H9 (cell line): ENCODE measurements at regions not wholly inside any gene's neighbourhood (a gene's known extent, or its start where the extent isn't known, plus 50 kb on each side); places are given as distances from the start of the nearest gene placed in this dataset.

Source experiments
- DNase-seq: peaks from one replicate; pipeline ENCODE4 v3.0.0-alpha.2; 2017
- H2AFZ ChIP-seq: one replicate; pipeline ENCODE4 v1.6.1; 2013; ENCODE audit warnings: mild to moderate bottlenecking, low read length, control low read depth, moderate library complexity
- H2AK5ac ChIP-seq: 2 replicates; pipeline ENCODE4 v1.6.1; 2013; ENCODE audit warnings: low read length, control low read depth, mixed read lengths; ENCODE audit not compliant: insufficient read length
- H2BK120ac ChIP-seq: one replicate; pipeline ENCODE4 v1.6.1; 2013; ENCODE audit warnings: low read depth, mild to moderate bottlenecking, low read length, control low read depth, inconsistent platforms; ENCODE audit not compliant: poor library complexity, severe bottlenecking
- H2BK12ac ChIP-seq: 2 replicates; pipeline ENCODE4 v1.6.1; 2013; ENCODE audit warnings: low read length, control low read depth, mixed read lengths, low read depth; ENCODE audit not compliant: insufficient read length
- H2BK15ac ChIP-seq: 2 replicates; pipeline ENCODE4 v1.6.1; 2013; ENCODE audit warnings: low read depth, low read length, control low read depth
- H2BK20ac ChIP-seq: one replicate; pipeline ENCODE4 v1.6.1; 2013; ENCODE audit warnings: low read depth, mild to moderate bottlenecking, low read length, control low read depth, inconsistent platforms; ENCODE audit not compliant: poor library complexity, severe bottlenecking
- H2BK5ac ChIP-seq: 2 replicates; pipeline ENCODE4 v1.6.1; 2013; ENCODE audit warnings: low read length, control low read depth, mixed read lengths; ENCODE audit not compliant: insufficient read length
- H3K14ac ChIP-seq: 2 replicates; pipeline ENCODE4 v1.6.1; 2013; ENCODE audit warnings: low read length, control low read depth; ENCODE audit not compliant: insufficient read depth
- H3K18ac ChIP-seq: 2 replicates; pipeline ENCODE4 v1.6.1; 2013; ENCODE audit warnings: low read depth, mild to moderate bottlenecking, mixed read lengths, low read length, control low read depth; ENCODE audit not compliant: insufficient read length
- H3K23ac ChIP-seq: 2 replicates; pipeline ENCODE4 v1.6.1; 2013; ENCODE audit warnings: low read length, control low read depth, mixed read lengths, low read depth; ENCODE audit not compliant: insufficient read length
- H3K23me2 ChIP-seq: 2 replicates; pipeline ENCODE4 v1.6.1; 2013; ENCODE audit warnings: low read depth, mild to moderate bottlenecking, mixed read lengths, low read length, control low read depth; ENCODE audit not compliant: insufficient read length, poor library complexity, severe bottlenecking
- H3K27ac ChIP-seq: 2 replicates; pipeline ENCODE4 v1.5.1; 2013; ENCODE audit warnings: low read length, control low read depth, mixed read lengths, low read depth; ENCODE audit not compliant: insufficient read length
- H3K27me3 ChIP-seq: 2 replicates; pipeline ENCODE4 v1.6.1; 2013; ENCODE audit warnings: low read length, control low read depth, inconsistent platforms; ENCODE audit not compliant: insufficient read depth
- H3K4ac ChIP-seq: 2 replicates; pipeline ENCODE4 v1.6.1; 2013; ENCODE audit warnings: low read depth, mild to moderate bottlenecking, control low read depth, inconsistent platforms, low read length, moderate library complexity
- H3K4me1 ChIP-seq: 2 replicates; pipeline ENCODE4 v1.6.1; 2013; ENCODE audit warnings: low read length, control low read depth, inconsistent platforms; ENCODE audit not compliant: insufficient read depth
- H3K4me2 ChIP-seq: 2 replicates; pipeline ENCODE4 v1.6.1; 2013; ENCODE audit warnings: low read length, control low read depth, mixed read lengths; ENCODE audit not compliant: insufficient read length, insufficient read depth
- H3K56ac ChIP-seq: 2 replicates; pipeline ENCODE4 v1.6.1; 2013; ENCODE audit warnings: low read depth, mild to moderate bottlenecking, mixed read lengths, low read length, control low read depth; ENCODE audit not compliant: insufficient read length
- H3K79me1 ChIP-seq: 2 replicates; pipeline ENCODE4 v1.6.1; 2013; ENCODE audit warnings: low read depth, mild to moderate bottlenecking, moderate library complexity, low read length, control low read depth, inconsistent platforms; ENCODE audit not compliant: insufficient read depth, poor library complexity, severe bottlenecking
- H3K79me2 ChIP-seq: 2 replicates; pipeline ENCODE4 v1.6.1; 2013; ENCODE audit warnings: low read length, control low read depth, inconsistent platforms; ENCODE audit not compliant: insufficient read depth
- H3K9ac ChIP-seq: 2 replicates; pipeline ENCODE4 v1.6.1; 2013; ENCODE audit warnings: low read length, control low read depth, mixed read lengths; ENCODE audit not compliant: insufficient read length; ENCODE audit errors: extremely low read depth
- H3K9me3 ChIP-seq: one replicate; pipeline ENCODE4 v1.6.1; 2013; ENCODE audit warnings: low read depth, low read length, inconsistent platforms; ENCODE audit not compliant: control insufficient read depth
- H3T11ph ChIP-seq: one replicate; pipeline ENCODE4 v1.6.1; 2013; ENCODE audit warnings: mild to moderate bottlenecking, low read length, control low read depth, inconsistent platforms
- H4K20me1 ChIP-seq: one replicate; pipeline ENCODE4 v1.6.1; 2013; ENCODE audit not compliant: control insufficient read depth, insufficient read length, insufficient read depth
- H4K5ac ChIP-seq: 2 replicates; pipeline ENCODE4 v1.6.1; 2013; ENCODE audit warnings: low read depth, mild to moderate bottlenecking, mixed read lengths, low read length, control low read depth; ENCODE audit not compliant: insufficient read length
- H4K8ac ChIP-seq: replicated peaks from 2 replicates; pipeline ENCODE4 v1.6.1; 2013; ENCODE audit warnings: low read length, control low read depth, mixed read lengths, low read depth; ENCODE audit not compliant: insufficient read length
- H4K91ac ChIP-seq: 2 replicates; pipeline ENCODE4 v1.6.1; 2013; ENCODE audit warnings: low read depth, mild to moderate bottlenecking, moderate library complexity, mixed read lengths, low read length, control low read depth; ENCODE audit not compliant: insufficient read length
- H3K27ac Mint-ChIP-seq, 3 experiments: 2 replicates in 2 of 3; 3 replicates in 1 of 3; pipeline ENCODE4 v1.8.0; 2020 to 2021; ENCODE audit warnings: mixed read lengths in 3 of 3, mild to moderate bottlenecking in 1 of 3, moderate library complexity in 1 of 3
- H3K27me3 Mint-ChIP-seq: 2 replicates; pipeline ENCODE4 v1.8.0; 2021; ENCODE audit warnings: low read depth, mild to moderate bottlenecking, moderate library complexity, mixed read lengths
- H3K36me3 Mint-ChIP-seq, 3 experiments: 2 replicates in 2 of 3; 3 replicates in 1 of 3; pipeline ENCODE4 v1.8.0; 2020 to 2021; ENCODE audit warnings: low read depth in 3 of 3, mixed read lengths in 3 of 3; ENCODE audit not compliant: insufficient read depth in 1 of 3
- H3K4me1 Mint-ChIP-seq, 2 experiments: 2 replicates each; pipeline ENCODE4 v1.8.0; 2020; ENCODE audit warnings: mixed read lengths in 2 of 2
- H3K4me3 Mint-ChIP-seq, 2 experiments: 2 replicates in 1 of 2; 3 replicates in 1 of 2; pipeline ENCODE4 v1.8.0; 2020 to 2021; ENCODE audit warnings: mild to moderate bottlenecking in 2 of 2, mixed read lengths in 2 of 2, moderate library complexity in 1 of 2
- H3K9me3 Mint-ChIP-seq, 2 experiments: 2 replicates in 1 of 2; 3 replicates in 1 of 2; pipeline ENCODE4 v1.8.0; 2020; ENCODE audit warnings: mild to moderate bottlenecking in 2 of 2, mixed read lengths in 2 of 2, moderate library complexity in 1 of 2
- CTCF ChIP-seq: fragments of 200-600 bp; sonication (generic); conservative IDR thresholded peaks from 3 replicates; pipeline ENCODE4 v1.8.0; 2021; ENCODE audit warnings: antibody characterized with exemption, mild to moderate bottlenecking
- WGBS: extraction: QIAGEN DNeasy Blood & Tissue Kit; methylation state at CpG from one replicate; pipeline ENCODE4 v1.1.7; 2013; ENCODE audit warnings: missing lambda C conversion rate, low lambda C conversion rate, mixed read lengths; ENCODE audit not compliant: insufficient read length; ENCODE audit errors: extremely low coverage; 5-methylcytosine and 5-hydroxymethylcytosine counted together

- H2AK5ac ChIP-seq = no peak overlapping the region
- H2BK5ac ChIP-seq = no peak overlapping the region
- no CpG with 5 or more reads among the region's 1 CpG for WGBS
- H3K23ac ChIP-seq = no peak overlapping the region
- no peaks in the 10 kb centered on the region for H3K27me3 ChIP-seq
- H3K79me2 ChIP-seq = no peaks in the 10 kb centered on the region
- H3K9me3 ChIP-seq = no peaks in the 10 kb centered on the region
- no peaks in the 10 kb centered on the region for H3K23me2 ChIP-seq
- DNase-seq = no peak
- H3T11ph ChIP-seq = no peak overlapping the region
- no peak overlapping the region for H3K27ac Mint-ChIP-seq
- no peak overlapping the region for H3K9ac ChIP-seq
- no peak overlapping the region for H2BK20ac ChIP-seq
- H3K36me3 Mint-ChIP-seq = no peaks in the 10 kb centered on the region
- peaks cover 3 to 8% of the 10 kb centered on the region in 2 experiments for H3K4me1 Mint-ChIP-seq
- no peaks in the 10 kb centered on the region for H3K79me1 ChIP-seq
- H3K27ac ChIP-seq = no peak overlapping the region
- no peak overlapping the region for H4K5ac ChIP-seq
- H3K27me3 Mint-ChIP-seq = peaks cover 3% of the 10 kb centered on the region; the same call in 1 of the 2 replicates
- no peaks in the 10 kb centered on the region for H3K9me3 Mint-ChIP-seq
- no peak overlapping the region for H3K4me3 Mint-ChIP-seq
- H3K4me1 ChIP-seq = no peaks in the 10 kb centered on the region
- no peak overlapping the region for H3K4ac ChIP-seq
- no peak overlapping the region for H2BK12ac ChIP-seq
- H4K20me1 ChIP-seq = no peaks in the 10 kb centered on the region
- H2BK15ac ChIP-seq = no peak overlapping the region
- H2BK120ac ChIP-seq = no peak overlapping the region
- no peak overlapping the region for H4K8ac ChIP-seq
- no peak overlapping the region for H3K18ac ChIP-seq
- no peak overlapping the region for H4K91ac ChIP-seq
- H3K56ac ChIP-seq = no peak overlapping the region
- no peak for TF ChIP-seq CTCF
- no peak overlapping the region for H2AFZ ChIP-seq
- H3K4me2 ChIP-seq = no peak overlapping the region
- H3K14ac ChIP-seq = no peak overlapping the region
Observed at GRCh38 chr10:94192974-94193373, 169.8 kb downstream of the NOC3L start.
